Mesenchymal stem cell (in vitro differentiated cells and primary cell): ENCODE measurements at regions not wholly inside any gene's neighbourhood (a gene's known extent, or its start where the extent isn't known, plus 50 kb on each side); places are given as distances from the start of the nearest gene placed in this dataset.

ENCODE experiments used
- DNase-seq: peaks from one replicate; pipeline ENCODE4 v3.0.0-alpha.2; 2013
- H2AFZ ChIP-seq: one replicate; pipeline ENCODE4 v1.6.1; 2013; ENCODE audit warnings: low read depth, mild to moderate bottlenecking, control low read depth, inconsistent platforms, low read length, moderate library complexity
- H2AK5ac ChIP-seq: 2 replicates; pipeline ENCODE4 v1.6.1; 2013; ENCODE audit warnings: low read length, moderate library complexity, mild to moderate bottlenecking, inconsistent platforms; ENCODE audit not compliant: severe bottlenecking
- H2BK120ac ChIP-seq: one replicate; pipeline ENCODE4 v1.6.1; 2013; ENCODE audit warnings: low read depth, mild to moderate bottlenecking, inconsistent platforms, low read length, moderate library complexity
- H2BK12ac ChIP-seq, 2 experiments: one replicate each; pipeline ENCODE4 v1.6.1; 2013; ENCODE audit warnings: inconsistent platforms in 2 of 2, low read length in 2 of 2, mild to moderate bottlenecking in 2 of 2, moderate library complexity in 2 of 2, control low read depth in 1 of 2
- H2BK15ac ChIP-seq: one replicate; pipeline ENCODE4 v1.6.1; 2013; ENCODE audit warnings: mild to moderate bottlenecking, low read depth, inconsistent platforms; ENCODE audit not compliant: poor library complexity, severe bottlenecking
- H2BK5ac ChIP-seq: 2 replicates; pipeline ENCODE4 v1.6.1; 2013; ENCODE audit warnings: low read depth, mild to moderate bottlenecking, low read length, control low read depth, inconsistent platforms; ENCODE audit not compliant: poor library complexity, severe bottlenecking
- H3K14ac ChIP-seq, 2 experiments: one replicate each; pipeline ENCODE4 v1.6.1; 2013; ENCODE audit warnings: inconsistent platforms in 2 of 2, low read length in 2 of 2, control low read depth in 1 of 2, mild to moderate bottlenecking in 1 of 2, moderate library complexity in 1 of 2
- H3K18ac ChIP-seq, 2 experiments: one replicate each; pipeline ENCODE4 v1.6.1; 2013; ENCODE audit warnings: inconsistent platforms in 2 of 2, low read length in 2 of 2, control low read depth in 1 of 2, low read depth in 1 of 2, mild to moderate bottlenecking in 1 of 2
- H3K23ac ChIP-seq, 2 experiments: one replicate each; pipeline ENCODE4 v1.6.1; 2013; ENCODE audit warnings: inconsistent platforms in 2 of 2, low read length in 2 of 2, mild to moderate bottlenecking in 2 of 2, moderate library complexity in 2 of 2, control low read depth in 1 of 2
- H3K27ac ChIP-seq: 2 replicates; pipeline ENCODE4 v1.5.1; 2013; ENCODE audit warnings: mild to moderate bottlenecking, moderate library complexity, low read length, control low read depth, inconsistent platforms; ENCODE audit not compliant: poor library complexity, severe bottlenecking
- H3K27me3 ChIP-seq, 2 experiments: 2 replicates each; pipeline versions ENCODE4 v1.6.1 to v1.7.0; 2013; ENCODE audit warnings: low read length in 2 of 2, mild to moderate bottlenecking in 2 of 2, moderate library complexity in 2 of 2, control low read depth in 1 of 2, inconsistent platforms in 1 of 2; ENCODE audit not compliant: control insufficient read depth in 1 of 2, insufficient read depth in 1 of 2
- H3K36me3 ChIP-seq, 2 experiments: 2 replicates each; pipeline versions ENCODE4 v1.6.1 to v1.7.0; 2013; ENCODE audit warnings: low read length in 2 of 2, control low read depth in 1 of 2, inconsistent platforms in 1 of 2, low read depth in 1 of 2, mild to moderate bottlenecking in 1 of 2; ENCODE audit not compliant: insufficient read depth in 2 of 2, control insufficient read depth in 1 of 2
- H3K4ac ChIP-seq, 2 experiments: one replicate each; pipeline ENCODE4 v1.6.1; 2013; ENCODE audit warnings: inconsistent platforms in 2 of 2, low read length in 2 of 2, mild to moderate bottlenecking in 2 of 2, moderate library complexity in 2 of 2, control low read depth in 1 of 2, low read depth in 1 of 2
- H3K4me1 ChIP-seq: 2 replicates; pipeline ENCODE4 v1.6.1; 2013; ENCODE audit warnings: low read depth, low read length, control low read depth; ENCODE audit not compliant: control insufficient read depth, insufficient read depth
- H3K4me2 ChIP-seq: 2 replicates; pipeline ENCODE4 v1.6.1; 2013; ENCODE audit warnings: low read length, mild to moderate bottlenecking, inconsistent platforms; ENCODE audit not compliant: poor library complexity, severe bottlenecking
- H3K4me3 ChIP-seq, 2 experiments: 2 replicates each; pipeline versions ENCODE4 v1.5.1 to v1.7.0; 2013; ENCODE audit warnings: low read length in 2 of 2, mild to moderate bottlenecking in 2 of 2, control low read depth in 1 of 2, low read depth in 1 of 2; ENCODE audit not compliant: insufficient read depth in 1 of 2
- H3K79me1 ChIP-seq: replicated peaks from 2 replicates; pipeline ENCODE4 v1.6.1; 2013; ENCODE audit warnings: mild to moderate bottlenecking, control low read depth, low read length, inconsistent platforms; ENCODE audit not compliant: poor library complexity, severe bottlenecking
- H3K9ac ChIP-seq: 2 replicates; pipeline ENCODE4 v1.7.0; 2013; ENCODE audit warnings: mild to moderate bottlenecking, low read length, moderate library complexity
- H3K9me3 ChIP-seq: 2 replicates; pipeline ENCODE4 v1.7.0; 2013; ENCODE audit warnings: mild to moderate bottlenecking, low read length; ENCODE audit not compliant: control insufficient read depth
- H4K8ac ChIP-seq: one replicate; pipeline ENCODE4 v1.6.1; 2013; ENCODE audit warnings: inconsistent platforms, mild to moderate bottlenecking, low read length, moderate library complexity
- H4K91ac ChIP-seq: one replicate; pipeline ENCODE4 v1.6.1; 2013; ENCODE audit warnings: mild to moderate bottlenecking, low read length, inconsistent platforms
- WGBS: methylation state at CpG from one replicate; pipeline ENCODE4 v1.1.7; 2013; ENCODE audit warnings: mixed read lengths; 5-methylcytosine and 5-hydroxymethylcytosine counted together

DNA sequence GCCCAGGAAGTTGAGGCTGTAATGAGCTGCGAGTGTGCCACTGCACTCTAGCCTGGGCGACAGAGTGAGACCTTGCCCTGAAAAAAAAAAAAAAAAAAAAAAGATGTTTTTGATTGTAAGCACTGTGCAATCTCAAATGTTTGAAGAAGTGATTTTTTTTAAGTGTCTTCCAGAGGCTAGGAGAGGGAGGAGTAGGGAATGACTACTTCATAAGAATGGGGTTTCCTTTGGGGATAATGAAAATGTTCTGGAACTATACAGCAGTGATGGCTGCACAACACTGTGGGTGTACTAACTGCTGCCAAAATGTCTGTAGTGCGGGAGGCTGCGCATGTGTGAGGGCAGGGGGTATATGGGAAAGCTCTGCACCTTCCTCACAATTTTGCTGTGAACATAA is 83.7 kb downstream of the MCFD2 start:
- no peak overlapping the region for H2BK5ac ChIP-seq
- peak overlapping the region; percentile 37 to 58 for H3K18ac ChIP-seq
- peak overlapping the region; percentile 39 for H4K8ac ChIP-seq
- H2BK12ac ChIP-seq = no peak overlapping the region
- peak overlapping the region; percentile 76 for H3K9ac ChIP-seq
- H2BK120ac ChIP-seq = peak overlapping the region; percentile 43
- H3K4me1 ChIP-seq = peaks cover 22% of the 10 kb centered on the region
- no peak overlapping the region for H3K4me3 ChIP-seq
- H3K4ac ChIP-seq = peak overlapping the region in 1 of 2 experiments; percentile 13
- no peak overlapping the region for H3K14ac ChIP-seq
- H2AK5ac ChIP-seq = no peak overlapping the region
- H3K36me3 ChIP-seq = no peaks in the 10 kb centered on the region
- H3K79me1 ChIP-seq = no peaks in the 10 kb centered on the region
- H3K27ac ChIP-seq = no peak overlapping the region
- H2AFZ ChIP-seq = no peak overlapping the region
- no peak overlapping the region for H4K91ac ChIP-seq
- no peak overlapping the region for H3K4me2 ChIP-seq
- WGBS = 98% methylated on average over 4 of the region's 4 CpGs
- no peaks in the 10 kb centered on the region for H3K27me3 ChIP-seq
- DNase-seq = no peak
- peaks cover 9% of the 10 kb centered on the region for H3K9me3 ChIP-seq
- H3K23ac ChIP-seq = no peak overlapping the region
- peak overlapping the region; percentile 85 for H2BK15ac ChIP-seq

DNA sequence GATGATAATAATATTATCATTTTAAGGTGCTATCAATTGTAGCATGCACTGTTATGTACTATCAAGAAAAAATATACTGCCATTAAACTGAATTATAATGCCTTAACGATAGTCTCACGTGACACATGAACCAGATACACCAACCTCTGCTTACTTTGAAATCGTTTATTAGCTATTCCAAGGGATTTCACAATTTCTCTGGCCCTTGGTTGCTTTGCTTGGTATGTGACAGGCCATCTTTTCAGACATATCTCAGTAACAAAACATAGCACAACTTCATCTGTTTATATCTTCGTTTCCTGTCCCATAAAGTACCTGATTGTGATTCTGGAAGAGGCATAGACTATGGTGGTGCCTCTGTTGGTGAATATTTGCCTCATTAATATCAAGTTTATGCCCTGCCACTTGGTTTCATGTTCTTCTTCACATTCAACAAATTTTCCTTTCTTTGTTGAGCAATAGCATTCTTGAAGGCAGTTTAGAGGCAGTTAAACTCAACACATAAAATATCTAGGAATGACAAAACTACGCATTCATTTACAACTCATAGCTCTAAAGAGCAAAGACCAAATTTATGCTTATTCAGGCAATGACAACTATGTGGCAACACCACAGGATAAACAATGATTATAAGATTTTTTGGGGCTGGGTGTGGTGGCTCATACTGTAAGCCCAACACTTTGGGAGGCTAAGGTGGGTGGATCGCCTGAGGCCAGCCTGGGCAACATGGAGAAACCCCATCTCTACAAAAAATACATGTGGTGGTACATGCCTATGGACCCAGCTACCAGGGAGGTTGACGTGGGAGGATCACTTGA is 84.3 kb downstream of the MCFD2 start:
- Histone ChIP-seq H3K18ac (peak overlapping the region in 1 of 2 experiments; percentile 58), H3K9me3 (peaks cover 9% of the 10 kb centered on the region), H3K79me1 (no peaks in the 10 kb centered on the region), H2BK15ac (peak overlapping the region; percentile 85), H3K4me2 (no peak overlapping the region), H3K4ac (no peak overlapping the region), H2BK5ac (no peak overlapping the region), H4K91ac (no peak overlapping the region), H3K27me3 (no peaks in the 10 kb centered on the region), H2AK5ac (no peak overlapping the region), H3K27ac (no peak overlapping the region), H3K4me3 (no peak overlapping the region), H3K14ac (no peak overlapping the region), H3K4me1 (peaks cover 24% of the 10 kb centered on the region), H2AFZ (no peak overlapping the region), H3K36me3 (no peaks in the 10 kb centered on the region), H3K23ac (no peak overlapping the region), H2BK12ac (no peak overlapping the region), H3K9ac (peak overlapping the region; percentile 76), H2BK120ac (no peak overlapping the region), H4K8ac (peak overlapping the region; percentile 39)
- peak; percentile 73 for DNase-seq
- WGBS = 57% methylated on average over 5 of the region's 7 CpGs

DNA sequence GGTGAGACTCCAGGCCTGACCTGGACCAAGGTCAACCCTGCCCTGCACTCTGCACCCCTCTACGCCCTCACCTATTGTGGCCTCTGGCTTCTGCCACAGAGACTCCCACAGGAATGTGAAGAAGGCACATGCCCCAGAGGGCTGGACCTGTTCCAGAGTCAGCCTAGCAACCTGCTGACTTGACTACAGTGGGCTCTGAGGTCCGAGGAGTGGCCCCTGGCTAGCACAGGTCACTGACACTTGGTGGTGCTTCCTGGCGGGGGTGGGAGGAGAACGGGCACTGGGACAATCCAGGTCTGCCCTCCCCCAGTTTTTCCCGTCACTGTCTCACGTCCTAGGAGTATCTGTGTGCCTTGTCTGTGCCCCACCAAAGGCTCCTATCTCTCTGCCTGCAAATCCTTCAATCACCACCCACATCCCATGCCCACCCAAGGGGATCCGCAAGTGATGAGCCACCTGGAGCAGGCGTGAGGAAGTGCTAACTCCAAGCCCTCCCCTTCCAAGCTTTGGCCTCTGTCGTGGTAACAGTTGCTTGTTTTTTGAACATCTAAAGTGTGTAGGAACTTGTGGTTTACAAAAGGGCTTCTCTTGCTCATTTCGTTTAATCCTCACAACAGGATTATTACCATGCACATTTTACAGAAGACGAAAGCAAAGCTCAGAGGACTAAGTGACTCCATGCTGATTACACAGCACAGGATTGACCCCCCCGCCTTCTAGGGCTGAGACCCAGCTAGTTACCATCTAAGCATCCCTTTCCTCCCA is 86.2 kb downstream of the MCFD2 start:
- Histone ChIP-seq H3K4me2 (no peak overlapping the region), H2BK5ac (no peak overlapping the region), H3K23ac (no peak overlapping the region), H3K27ac (no peak overlapping the region), H3K4ac (peak overlapping the region in 1 of 2 experiments; percentile 35), H3K9ac (peak overlapping the region; percentile 76), H2BK15ac (no peak overlapping the region), H3K36me3 (no peaks in the 10 kb centered on the region), H3K14ac (peak overlapping the region in 1 of 2 experiments; percentile 76), H3K27me3 (no peaks in the 10 kb centered on the region), H4K8ac (no peak overlapping the region), H3K4me1 (peaks cover 27% of the 10 kb centered on the region), H3K18ac (peak overlapping the region; percentile 46 to 56), H3K79me1 (no peaks in the 10 kb centered on the region), H3K9me3 (peaks cover 9% of the 10 kb centered on the region), H2BK120ac (no peak overlapping the region), H2AFZ (no peak overlapping the region), H2AK5ac (no peak overlapping the region), H2BK12ac (peak overlapping the region in 1 of 2 experiments; percentile 66), H3K4me3 (no peak overlapping the region), H4K91ac (peak overlapping the region; percentile 45)
- 93% methylated on average over 10 of the region's 12 CpGs for WGBS
- peak; percentile 36 for DNase-seq
